Left ventricle myocardium inferior (tissue), 1 donor: ENCODE measurements at regions not wholly inside any gene's neighbourhood (a gene's known extent, or its start where the extent isn't known, plus 50 kb on each side); places are given as distances from the start of the nearest gene placed in this dataset.

Experiments used
- DNase-seq: peaks from one replicate; pipeline ENCODE4 v3.0.0-alpha.2; 2020
- H3K27ac ChIP-seq: fragments of 200-600 bp; replicated peaks from 2 replicates; pipeline ENCODE4 v1.8.0; 2021
- H3K27me3 ChIP-seq: fragments of 200-600 bp; 2 replicates; pipeline ENCODE4 v1.8.0; 2021; ENCODE audit warnings: low read depth
- H3K36me3 ChIP-seq: fragments of 200-600 bp; 2 replicates; pipeline ENCODE4 v1.8.0; 2021
- H3K4me1 ChIP-seq: fragments of 200-600 bp; 2 replicates; pipeline ENCODE4 v1.8.0; 2021
- H3K4me3 ChIP-seq: fragments of 200-600 bp; 2 replicates; pipeline ENCODE4 v1.8.0; 2021; ENCODE audit warnings: mild to moderate bottlenecking, moderate library complexity
- H3K9me3 ChIP-seq: fragments of 200-600 bp; replicated peaks from 2 replicates; pipeline ENCODE4 v1.8.0; 2021
- CTCF ChIP-seq: fragments of 200-600 bp; IDR thresholded peaks from 2 replicates; pipeline ENCODE4 v1.8.0; 2021; ENCODE audit warnings: antibody characterized with exemption, mild to moderate bottlenecking, borderline replicate concordance
- intact Hi-C: fragments of 100-400 bp; cut with micrococcal nuclease; formaldehyde crosslinking; loops from one replicate; pipeline ENCODE4 v1.11.0; 2022
- donor health status: DM: no; HTN: yes; CAD: no; lungs with severe emphysema.

GRCh38 chr6:155645325-155645724 lies 189.7 kb upstream of the NOX3 start:
- H3K27me3 ChIP-seq, result no peaks in the 10 kb centered on the region
- H3K27ac ChIP-seq, result no peak overlapping the region
- intact Hi-C loops, result no loop called here
- H3K4me3 ChIP-seq, result no peak overlapping the region
- peaks cover 33% of the 10 kb centered on the region for H3K9me3 ChIP-seq
- H3K4me1 ChIP-seq, result peaks cover 12% of the 10 kb centered on the region
- no peaks in the 10 kb centered on the region for H3K36me3 ChIP-seq
- TF ChIP-seq CTCF, result no peak
- DNase-seq, result no peak

- intact Hi-C loops, result no loop called here
- H3K27me3 ChIP-seq, result no peaks in the 10 kb centered on the region
- no peaks in the 10 kb centered on the region for H3K36me3 ChIP-seq
- no peak overlapping the region for H3K27ac ChIP-seq
- H3K9me3 ChIP-seq, result peaks cover 34% of the 10 kb centered on the region
- DNase-seq, result no peak
- no peak overlapping the region for H3K4me3 ChIP-seq
- TF ChIP-seq CTCF, result no peak
- no peaks in the 10 kb centered on the region for H3K4me1 ChIP-seq
These were observed 186.0 kb upstream of the NOX3 start for GRCh38 chr6:155641603-155642002.

GRCh38 chr6:155638200-155638599 lies 182.6 kb upstream of the NOX3 start:
- intact Hi-C loops, result no loop called here

GRCh38 chr6:155635416-155635815 lies 179.8 kb upstream of the NOX3 start:
- no peak overlapping the region for H3K27ac ChIP-seq
- DNase-seq, result no peak
- intact Hi-C loops, result no loop called here
- no peak overlapping the region for H3K4me3 ChIP-seq
- no peaks in the 10 kb centered on the region for H3K27me3 ChIP-seq
- no peaks in the 10 kb centered on the region for H3K36me3 ChIP-seq
- H3K9me3 ChIP-seq, result peaks cover 3% of the 10 kb centered on the region
- no peak for TF ChIP-seq CTCF
- no peaks in the 10 kb centered on the region for H3K4me1 ChIP-seq

More at GRCh38 chr6:155638200-155638599, 182.6 kb upstream of the NOX3 start:
- DNase-seq, result no peak
- TF ChIP-seq CTCF, result no peak
- Histone ChIP-seq H3K27me3 (no peaks in the 10 kb centered on the region), H3K27ac (no peak overlapping the region), H3K36me3 (no peaks in the 10 kb centered on the region), H3K4me1 (no peaks in the 10 kb centered on the region), H3K9me3 (peaks cover 31% of the 10 kb centered on the region), H3K4me3 (no peak overlapping the region)

- Histone ChIP-seq H3K27ac (no peak overlapping the region), H3K36me3 (no peaks in the 10 kb centered on the region), H3K9me3 (no peaks in the 10 kb centered on the region), H3K27me3 (no peaks in the 10 kb centered on the region), H3K4me1 (no peaks in the 10 kb centered on the region), H3K4me3 (no peak overlapping the region)
- intact Hi-C loops, result no loop called here
- no peak for TF ChIP-seq CTCF
- no peak for DNase-seq
These were observed 174.4 kb upstream of the NOX3 start for GRCh38 chr6:155630085-155630484.

- Histone ChIP-seq H3K9me3 (no peaks in the 10 kb centered on the region), H3K4me1 (no peaks in the 10 kb centered on the region), H3K36me3 (no peaks in the 10 kb centered on the region), H3K27ac (no peak overlapping the region), H3K4me3 (no peak overlapping the region), H3K27me3 (no peaks in the 10 kb centered on the region)
- intact Hi-C loops, result no loop called here
- no peak for DNase-seq
- no peak for TF ChIP-seq CTCF
These were observed 174.0 kb upstream of the NOX3 start for GRCh38 chr6:155629652-155630051.
